Activated CD4-positive, CD25-positive, alpha-beta regulatory T cell treated with anti-CD3 and anti-CD28 coated beads, Interleukin-2, amount 50 U/mL, for 16 hours (primary cell): ENCODE measurements at regions not wholly inside any gene's neighbourhood (a gene's known extent, or its start where the extent isn't known, plus 50 kb on each side); places are given as distances from the start of the nearest gene placed in this dataset.

Experiments used
- DNase-seq: peaks from one replicate; pipeline ENCODE4 v3.0.0-alpha.2; 2020; ENCODE audit warnings: low read depth, low spot score

GRCh38 chr17:74010903-74011302 is 192.6 kb upstream of the RPL38 start:
- DNase-seq, result no peak

DNA sequence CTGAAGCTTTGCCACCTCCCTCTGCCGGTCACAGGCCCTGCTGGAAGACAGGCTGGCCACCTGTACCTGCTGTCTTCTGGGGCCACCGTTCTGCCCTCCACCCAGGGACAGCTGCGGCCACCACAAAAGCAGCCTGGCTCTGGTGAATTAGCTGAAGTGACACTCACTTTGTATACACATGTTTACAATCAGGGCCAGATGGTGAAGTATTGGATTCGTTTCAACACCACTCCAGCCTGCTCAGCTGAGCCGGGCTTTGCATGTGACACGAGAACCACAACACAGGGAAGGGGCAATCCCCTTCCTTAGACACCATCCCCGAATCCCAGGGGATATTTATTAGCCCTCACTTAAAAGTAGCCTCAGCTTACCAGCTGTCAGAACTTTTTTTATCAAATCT is 191.5 kb upstream of the RPL38 start:
- no peak for DNase-seq

GRCh38 chr17:74012465-74012864 is 191.0 kb upstream of the RPL38 start:
- peak; percentile 4 for DNase-seq

DNA sequence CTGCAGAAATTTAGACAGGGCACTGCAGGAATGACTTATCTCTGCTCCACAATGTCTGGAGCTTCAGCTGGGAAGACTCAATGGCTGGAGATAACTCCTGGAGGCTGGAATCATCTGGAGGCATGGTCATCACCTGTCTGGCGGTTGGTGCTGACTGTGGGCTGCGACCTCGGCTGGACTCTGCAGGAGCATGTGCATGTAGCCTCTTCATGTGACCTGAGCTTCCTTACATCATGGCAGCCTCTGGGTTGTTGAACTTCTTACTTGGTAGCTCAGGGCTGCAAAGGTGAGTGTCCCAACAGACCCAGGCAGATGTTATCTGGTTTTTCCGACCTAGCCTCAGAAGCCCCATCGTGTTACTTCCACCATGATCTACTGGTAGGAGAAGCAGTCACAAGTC is 188.2 kb upstream of the RPL38 start:
- no peak for DNase-seq

DNA sequence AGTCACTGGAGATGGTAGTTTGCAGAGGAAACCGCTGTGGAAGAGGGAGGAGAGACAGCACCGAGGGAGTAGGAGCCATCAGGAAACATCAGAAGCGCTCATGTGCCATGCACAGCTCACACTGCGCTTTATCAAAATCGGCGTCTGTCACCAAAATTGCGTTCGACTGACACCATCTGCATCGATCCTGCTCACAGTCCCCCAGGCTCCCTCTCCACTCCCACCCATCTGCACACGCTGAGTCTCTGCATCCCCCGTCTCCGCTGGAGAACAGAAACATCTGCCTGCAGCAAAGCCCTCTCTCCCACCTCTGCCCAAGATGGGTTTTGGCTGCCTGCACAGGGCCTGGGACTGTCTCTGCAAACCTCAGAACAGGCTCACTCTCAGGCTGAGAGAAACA is 187.5 kb upstream of the RPL38 start:
- no peak for DNase-seq

- no peak for DNase-seq
Measured at GRCh38 chr17:74016461-74016860, 187.0 kb upstream of the RPL38 start.

DNA sequence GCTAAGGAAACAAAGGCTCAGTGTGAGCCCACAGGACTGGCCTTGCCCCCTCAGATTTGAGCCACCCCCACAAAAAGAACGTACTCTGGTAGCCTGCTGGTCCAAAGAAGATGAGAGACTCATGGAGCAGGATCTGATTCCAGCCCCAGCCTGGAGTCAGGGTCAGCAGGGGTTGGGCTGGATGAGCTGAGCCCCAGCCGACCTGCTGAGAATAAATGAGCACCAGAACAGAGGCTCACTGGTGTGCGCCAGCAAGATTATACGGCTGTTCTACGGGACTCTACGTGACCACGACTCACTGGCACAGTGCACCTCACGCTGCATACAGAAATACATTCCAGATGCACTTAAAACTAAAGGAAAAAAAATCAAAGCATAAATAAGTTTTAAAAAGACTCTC is 186.0 kb upstream of the RPL38 start:
- DNase-seq, result no peak

- DNase-seq, result no peak
Measured at GRCh38 chr17:74018115-74018514, 185.4 kb upstream of the RPL38 start.

DNA sequence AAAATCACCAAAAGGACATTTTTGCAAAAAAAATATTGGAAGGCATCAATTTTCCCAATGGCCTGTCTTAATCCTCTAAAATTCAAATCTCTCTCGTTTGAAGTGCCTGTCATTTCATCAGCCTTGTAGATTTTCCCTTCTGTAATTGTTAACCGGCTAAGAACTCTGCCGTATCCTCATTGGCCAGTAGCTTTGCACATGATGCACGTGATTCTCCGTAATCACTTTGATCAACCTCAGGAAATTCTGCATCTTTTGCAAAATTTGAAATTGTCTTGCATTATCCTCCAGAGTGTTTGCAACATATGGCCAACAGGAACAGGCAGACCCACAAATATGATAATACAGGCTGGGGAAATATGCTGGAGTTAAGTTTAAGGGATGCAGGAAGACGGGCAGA is 184.2 kb upstream of the RPL38 start:
- no peak for DNase-seq

DNA sequence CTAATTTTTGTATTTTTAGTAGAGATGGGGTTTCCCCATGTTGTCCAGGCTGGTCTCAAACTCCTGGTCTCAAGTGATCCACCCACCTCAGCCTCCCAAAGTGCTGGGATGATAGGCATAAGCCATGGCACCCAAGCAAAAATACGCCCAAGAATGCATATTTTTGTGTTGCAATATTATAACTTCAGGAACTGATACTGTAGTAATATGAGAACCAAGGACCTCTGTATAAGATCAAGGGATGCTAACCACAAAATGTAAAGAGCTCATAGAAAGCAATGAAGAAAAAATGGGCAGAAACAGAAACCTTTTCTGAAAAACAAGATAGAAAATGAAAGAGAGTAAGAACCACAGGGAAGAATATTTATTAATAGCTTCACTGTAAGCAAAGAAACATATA is 183.6 kb upstream of the RPL38 start:
- no peak for DNase-seq

DNA sequence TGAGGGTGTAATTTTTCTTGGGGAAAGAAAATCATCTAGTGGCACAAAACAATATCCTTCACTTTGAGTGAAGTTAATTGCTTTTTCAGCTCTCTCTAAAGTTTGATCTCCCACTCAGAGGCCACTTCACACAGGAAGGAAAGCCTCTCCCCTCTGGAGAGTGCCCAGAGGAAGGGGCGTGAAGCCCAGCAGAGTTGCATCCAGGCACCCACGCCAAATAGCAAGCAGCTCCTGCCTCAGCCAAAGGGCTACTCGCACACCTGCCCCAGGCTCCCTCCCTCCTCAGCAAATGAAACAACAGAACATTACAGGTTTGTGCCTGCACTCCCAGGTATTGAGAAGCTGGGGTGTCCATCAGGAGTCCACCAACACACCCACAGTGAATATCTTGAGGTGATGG is 183.0 kb upstream of the RPL38 start:
- DNase-seq, result no peak

DNA sequence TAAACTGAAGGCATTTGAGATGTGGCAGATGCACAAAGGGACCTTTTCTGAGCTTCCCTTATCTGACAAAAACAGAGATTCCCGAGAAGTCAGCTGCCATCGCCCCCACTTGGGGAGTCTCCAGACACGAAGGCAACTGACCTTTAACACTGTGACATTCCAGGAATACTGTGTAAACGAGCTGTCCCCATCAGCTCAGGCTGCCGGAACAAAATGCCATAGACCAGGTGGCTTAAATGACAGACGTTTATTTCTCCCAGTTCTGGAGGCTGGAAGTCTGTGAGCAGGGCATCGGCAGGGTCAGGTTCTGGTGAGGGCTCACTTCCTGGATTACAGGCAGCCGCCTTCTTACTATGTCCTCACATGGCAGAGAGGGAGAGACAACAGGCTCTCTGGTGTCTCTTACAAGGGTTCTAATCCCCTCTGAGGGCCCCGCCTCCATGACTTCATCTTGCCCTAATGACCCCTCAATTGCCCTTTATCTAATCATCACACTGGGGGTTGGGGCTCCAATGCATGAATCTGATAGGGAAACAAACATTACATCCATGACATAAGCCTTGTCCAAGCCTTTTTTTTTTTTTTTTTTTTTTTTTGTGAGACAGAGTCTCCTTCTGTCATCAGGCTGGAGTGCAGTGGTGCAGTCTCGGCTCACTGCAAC is 178.5 kb upstream of the RPL38 start:
- DNase-seq, result no peak

DNA sequence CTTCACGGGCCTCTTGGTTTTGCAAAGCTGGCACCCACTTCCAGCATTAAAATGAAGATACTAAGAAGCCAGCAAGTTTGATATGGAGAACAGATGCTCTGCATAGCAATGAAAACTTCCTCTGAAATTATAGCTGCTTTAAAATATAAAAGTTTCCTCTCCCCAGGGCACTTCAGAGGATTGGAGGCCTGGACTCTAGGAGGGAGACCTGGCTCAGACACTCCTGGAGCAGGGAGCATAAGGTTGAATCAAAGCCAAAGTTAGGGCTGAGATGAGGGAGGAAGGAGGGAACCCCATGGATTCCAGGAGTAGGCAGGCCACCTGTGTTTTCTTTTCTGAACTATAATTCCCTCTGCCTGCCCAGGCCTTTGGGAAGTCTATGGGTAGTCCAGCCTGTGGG is 176.0 kb upstream of the RPL38 start:
- DNase-seq, result no peak

DNA sequence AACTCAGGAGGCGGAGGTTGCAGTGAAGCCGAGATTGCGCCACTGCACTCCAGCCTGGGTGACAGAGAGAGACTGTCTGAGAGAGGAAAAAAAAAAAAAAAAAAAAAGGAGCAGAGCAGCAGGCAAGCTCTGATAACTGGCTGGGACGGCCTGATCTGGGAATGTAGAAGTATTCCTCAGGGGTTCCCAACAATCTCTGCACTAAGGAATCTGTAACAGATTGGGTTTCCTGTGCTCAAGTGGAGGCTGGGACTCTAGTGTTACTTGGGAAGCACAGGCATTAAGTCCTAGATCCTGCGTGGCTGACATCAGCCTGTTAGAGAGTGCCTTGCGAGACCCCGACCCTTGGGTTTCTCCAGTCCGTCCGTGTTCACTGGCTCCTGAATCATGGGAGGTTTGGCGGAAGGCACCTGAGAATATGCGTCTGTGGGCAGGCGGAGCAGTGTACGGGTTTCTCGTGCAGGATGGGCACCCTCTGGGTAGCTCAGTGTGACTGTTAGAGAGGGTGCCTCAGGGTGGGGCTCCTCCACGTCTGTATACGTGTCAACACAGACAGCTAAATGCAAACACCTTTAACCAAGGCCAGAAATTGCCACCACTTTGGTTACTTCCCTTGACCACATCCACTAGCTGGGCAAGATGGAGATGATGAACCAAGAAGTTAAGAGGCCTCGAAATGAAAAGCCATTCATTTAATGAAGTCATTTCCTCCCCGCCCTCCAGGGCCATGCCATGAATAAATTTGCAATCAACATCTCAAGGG is 174.9 kb upstream of the RPL38 start:
- no peak for DNase-seq

GRCh38 chr17:74031316-74032090 is 172.0 kb upstream of the RPL38 start:
- no peak for DNase-seq

DNA sequence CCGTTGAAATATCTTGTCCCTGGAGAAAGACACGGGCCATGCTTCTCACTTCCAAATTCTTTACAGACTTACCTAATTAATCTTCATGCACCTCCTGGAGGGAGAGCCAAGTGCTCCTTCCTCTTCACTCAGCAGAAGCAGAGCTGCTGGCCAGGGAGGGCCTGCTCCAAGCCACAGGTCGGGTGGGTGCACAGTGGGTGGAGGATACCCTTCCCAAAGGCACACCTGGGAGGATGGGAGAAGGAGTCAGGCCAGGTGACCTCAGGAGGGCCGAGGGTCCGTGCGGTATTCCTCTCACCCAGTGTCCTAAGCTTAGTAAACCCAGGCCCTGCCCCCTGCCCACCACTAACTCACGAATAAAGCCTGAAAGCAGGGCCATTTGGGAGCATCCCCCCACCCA is 171.3 kb upstream of the RPL38 start:
- DNase-seq, result no peak

- DNase-seq, result no peak
Measured at GRCh38 chr17:74037320-74037719, 166.2 kb upstream of the RPL38 start.

DNA sequence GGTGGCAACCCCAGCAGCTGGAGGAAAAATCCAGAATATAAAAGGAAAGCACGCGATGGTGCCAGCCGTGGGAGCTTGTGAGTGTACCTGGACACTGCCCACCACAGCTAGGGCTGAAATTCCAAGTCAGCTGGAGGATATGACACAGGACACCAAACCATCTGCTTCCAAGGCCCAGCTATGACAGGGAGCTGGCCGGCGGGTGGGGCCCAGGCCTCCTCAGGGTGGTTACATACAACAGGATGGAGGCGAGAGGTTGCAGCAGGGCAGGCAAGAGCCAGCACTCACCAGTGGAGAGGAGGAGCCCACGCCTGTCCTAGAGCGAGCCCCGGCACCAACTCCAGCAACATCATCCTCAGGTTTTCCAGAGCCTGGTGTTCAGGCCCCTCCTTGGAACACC is 163.2 kb upstream of the RPL38 start:
- DNase-seq, result no peak

DNA sequence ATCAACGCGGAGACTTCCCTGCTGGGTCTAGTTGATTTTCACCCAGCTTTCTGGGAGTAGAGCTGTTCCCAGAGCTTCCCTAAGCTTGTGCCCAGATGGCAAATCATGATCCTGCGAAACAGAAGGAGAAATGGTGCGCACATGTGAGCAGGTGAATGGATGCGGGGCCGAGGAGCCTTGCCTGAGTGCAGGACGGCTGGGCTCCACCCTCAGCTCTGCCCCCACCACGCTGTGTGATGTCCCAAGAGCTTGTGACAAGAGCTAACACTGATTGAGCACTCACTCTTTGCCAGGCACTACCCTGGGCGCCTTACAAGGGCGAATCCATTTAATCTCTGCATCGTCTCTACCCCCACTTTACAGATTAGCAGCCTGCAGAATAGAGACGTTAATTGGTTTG is 162.7 kb upstream of the RPL38 start:
- no peak for DNase-seq

- DNase-seq, result no peak
Measured at GRCh38 chr17:74041869-74042640, 161.4 kb upstream of the RPL38 start.

- DNase-seq, result no peak
Measured at GRCh38 chr17:74042744-74043486, 160.6 kb upstream of the RPL38 start.
